Activated T-cell treated with anti-CD3 and anti-CD28 coated beads, Interleukin-2, amount 50 U/mL, for 48 hours (primary cell): ENCODE measurements at regions not wholly inside any gene's neighbourhood (a gene's known extent, or its start where the extent isn't known, plus 50 kb on each side); places are given as distances from the start of the nearest gene placed in this dataset.

Experiments
- DNase-seq, 2 experiments: peaks; one replicate each; pipeline ENCODE4 v3.0.0-alpha.2; 2020

DNA sequence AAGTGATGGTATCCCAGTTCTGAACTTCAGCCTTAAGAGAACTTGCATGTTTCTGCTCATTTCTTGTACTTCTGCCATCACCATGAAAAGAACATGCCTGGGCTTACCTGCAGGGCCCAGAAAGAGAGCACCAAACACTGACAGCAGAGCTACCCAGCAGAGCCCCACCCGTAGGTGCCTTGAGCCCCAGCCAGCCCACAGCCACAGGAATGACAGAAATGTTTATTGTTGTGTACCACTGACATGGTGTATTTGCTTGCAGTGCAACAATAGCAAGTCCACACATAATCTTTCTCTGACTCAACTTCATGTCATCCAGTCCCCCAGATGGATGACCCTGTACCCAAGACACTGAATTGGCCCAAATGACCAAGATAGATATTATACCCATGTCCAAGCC, 195.2 kb downstream of the TSHZ3 start:
- DNase-seq: no peak

DNA sequence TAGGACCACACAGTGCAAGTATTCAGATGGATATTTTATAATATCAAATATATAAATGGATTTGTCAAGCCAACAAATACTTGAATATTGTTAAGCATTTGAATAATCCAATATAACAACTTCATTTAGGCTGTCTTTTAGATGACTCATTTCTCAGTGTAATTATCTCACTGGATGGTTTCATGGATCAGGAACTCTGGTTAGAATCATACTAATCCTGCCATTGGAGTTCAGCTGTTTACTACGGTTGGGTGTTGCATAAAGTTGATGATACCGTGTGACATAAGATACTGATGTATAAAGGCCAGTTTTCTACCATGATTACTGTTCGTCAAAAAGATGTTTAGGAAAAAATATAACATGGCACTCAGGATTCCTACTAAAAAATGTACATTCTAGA, 196.3 kb downstream of the TSHZ3 start:
- DNase-seq: no peak

DNA sequence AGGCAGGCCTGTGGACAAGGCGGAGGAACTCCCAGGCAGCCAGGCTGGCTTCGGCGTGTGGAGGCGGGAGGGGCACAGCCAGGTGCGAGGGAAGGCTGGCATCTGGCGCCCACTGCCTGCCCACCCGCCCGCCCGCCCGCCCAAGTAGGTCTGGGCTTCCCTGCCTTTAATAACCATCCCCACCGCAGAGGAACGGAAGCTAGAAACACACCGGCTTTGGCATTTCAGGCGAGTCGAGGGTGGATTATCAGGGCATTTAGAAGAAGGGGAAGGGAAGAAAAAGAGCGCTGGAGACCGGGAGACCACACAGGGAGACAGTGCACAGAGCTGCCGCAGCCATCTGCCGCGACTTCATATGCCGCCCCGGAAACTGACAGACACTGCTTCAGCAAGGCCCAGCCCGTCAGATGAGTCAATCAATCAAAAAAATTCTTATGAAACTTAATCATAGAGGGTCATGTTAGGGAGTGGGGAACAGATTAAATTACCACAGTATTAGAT, 199.7 kb downstream of the TSHZ3 start:
- no peak for DNase-seq

DNA sequence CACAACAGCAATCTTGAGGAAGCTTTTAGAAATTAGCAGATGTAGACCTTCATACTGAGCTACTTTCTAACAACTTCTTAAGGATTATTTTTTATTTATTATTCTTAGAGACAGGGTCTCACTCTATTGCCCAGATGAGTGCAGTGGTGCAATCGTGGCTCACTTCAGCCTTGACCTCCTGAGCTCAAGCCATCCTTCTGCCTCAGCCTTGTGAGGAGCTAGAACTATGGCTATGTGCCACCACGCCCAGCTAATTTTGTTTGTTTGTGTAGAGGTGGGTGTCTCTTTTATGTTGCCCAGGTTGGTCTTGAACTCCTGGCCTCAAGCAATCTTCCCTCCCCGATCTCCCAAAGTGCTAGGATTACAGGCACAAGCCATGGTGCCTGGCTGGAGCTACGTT, 200.6 kb downstream of the TSHZ3 start:
- DNase-seq: no peak

DNA sequence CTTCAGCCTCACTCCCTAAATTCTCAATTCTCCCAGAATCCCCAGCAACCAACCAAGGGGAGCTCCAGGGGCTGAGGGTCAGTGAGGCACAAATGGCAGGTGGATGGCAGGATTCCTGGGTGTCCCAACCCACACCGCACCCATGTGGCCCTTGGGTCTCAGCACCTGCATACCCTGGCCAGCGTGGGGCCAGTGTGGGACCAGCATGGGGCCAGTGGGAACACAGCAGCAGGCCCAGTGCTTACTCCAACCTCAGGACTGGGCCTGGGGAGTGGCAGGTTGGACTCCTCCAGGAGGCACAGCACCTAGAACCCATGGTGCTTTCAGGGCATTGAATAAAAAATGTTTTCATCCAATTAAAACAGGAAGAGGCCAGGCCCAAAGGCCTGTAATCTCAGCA, 202.0 kb downstream of the TSHZ3 start:
- no peak for DNase-seq

DNA sequence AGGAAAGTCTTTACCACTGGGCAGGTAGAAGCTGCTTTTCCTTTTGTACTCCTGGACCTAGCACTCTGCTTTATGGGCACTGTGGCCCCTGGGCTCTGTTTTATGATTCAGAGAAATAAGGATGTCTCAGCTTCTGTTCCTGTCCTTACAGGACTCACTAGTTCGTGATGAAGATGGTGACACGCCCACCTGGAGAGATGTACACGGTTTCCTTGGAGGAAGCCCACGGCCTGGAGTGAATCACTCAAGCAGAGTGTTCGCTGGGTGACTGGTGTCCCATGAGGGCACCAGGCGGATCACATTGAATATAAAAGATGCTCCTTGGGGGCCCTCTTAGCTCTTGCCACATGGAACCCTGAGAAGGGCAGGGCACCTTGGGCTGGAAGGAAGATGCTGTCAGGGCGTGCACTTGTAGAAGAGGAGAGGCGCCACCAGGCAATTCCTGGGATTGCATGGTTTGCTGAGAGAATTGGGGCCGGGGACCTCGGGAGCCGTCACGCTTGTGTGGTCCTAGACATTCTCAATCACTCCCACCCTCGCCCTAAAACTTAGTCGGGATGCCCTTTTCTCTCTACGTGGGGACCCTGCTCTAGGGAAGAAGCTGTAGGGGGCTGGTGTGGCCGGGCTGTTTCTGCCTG, 202.6 kb downstream of the TSHZ3 start:
- no peak for DNase-seq

DNA sequence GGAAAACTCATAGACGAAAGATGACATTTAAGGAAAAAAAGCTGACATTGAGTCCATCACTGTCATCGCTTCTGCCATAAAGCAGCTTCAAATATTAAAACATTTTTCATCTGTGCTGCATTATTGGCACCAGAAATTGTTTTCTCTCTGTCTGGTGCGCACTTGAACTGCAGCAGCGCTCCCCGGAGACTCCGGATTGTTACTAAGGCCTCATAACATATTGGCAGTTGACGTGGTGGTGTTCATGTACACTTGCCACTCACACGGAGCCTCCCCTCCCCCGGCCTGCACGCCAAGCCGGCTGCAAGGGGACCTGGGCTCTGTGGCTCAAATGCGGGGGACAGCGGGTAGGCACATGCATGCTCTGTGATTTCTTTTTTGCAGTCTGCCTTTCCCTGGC, 203.2 kb downstream of the TSHZ3 start:
- no peak for DNase-seq

DNA sequence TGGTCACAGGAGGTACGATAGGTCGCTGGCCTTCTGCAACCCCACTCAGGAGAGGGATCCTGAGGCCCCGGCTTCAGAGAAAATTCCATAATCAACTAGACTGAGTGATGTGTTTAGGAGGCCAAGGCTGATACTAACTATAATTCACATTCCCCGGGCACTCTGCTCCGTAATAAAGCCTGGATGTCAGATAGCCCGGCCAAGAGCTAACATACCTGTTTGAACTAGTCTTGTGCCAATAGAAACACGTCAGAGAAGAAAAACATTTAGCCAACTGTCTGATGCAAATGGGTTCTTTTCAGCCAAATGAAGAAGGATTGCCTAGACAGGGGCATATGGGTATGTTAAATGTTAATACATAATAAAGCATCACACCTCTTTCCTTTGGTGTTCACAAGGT, 204.2 kb downstream of the TSHZ3 start:
- DNase-seq: no peak

DNA sequence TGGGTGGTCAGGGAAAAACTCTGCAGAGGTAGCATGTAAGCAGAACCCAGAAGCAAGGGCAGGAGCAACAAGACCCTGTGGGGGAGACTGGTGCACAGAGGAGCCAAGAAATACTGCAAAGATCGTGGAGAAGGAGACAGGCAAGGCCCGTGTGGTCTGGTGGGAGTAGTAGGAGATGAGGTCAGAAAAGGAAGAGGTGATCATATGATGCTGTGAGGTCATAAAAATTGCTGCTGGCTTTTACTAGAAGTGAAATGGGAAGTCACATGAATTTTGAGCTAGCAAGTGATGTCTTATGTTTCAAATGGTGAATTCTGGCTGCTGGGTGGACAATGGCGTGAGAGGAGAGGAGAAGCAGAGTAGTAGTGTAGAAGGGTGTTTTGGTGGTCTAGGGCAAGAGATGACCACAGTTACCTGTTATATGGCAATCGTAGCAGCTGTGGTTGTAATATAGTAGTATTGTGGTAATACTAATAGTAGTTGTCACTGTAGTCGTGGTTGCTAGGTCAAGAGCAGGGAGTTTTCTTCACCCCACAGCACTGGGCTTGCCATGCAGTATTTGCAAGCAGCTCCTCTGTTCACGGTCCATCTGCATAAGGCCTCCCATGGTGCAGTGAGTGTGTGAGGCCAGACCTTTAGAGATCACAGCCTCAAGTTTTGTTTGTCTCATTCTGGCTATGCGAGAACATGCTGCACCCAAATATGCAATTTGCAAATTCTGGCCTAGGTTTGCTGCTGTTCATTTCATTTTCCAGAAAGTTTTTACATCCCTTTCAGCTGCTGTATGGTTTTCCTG, 205.0 kb downstream of the TSHZ3 start:
- no peak for DNase-seq

DNA sequence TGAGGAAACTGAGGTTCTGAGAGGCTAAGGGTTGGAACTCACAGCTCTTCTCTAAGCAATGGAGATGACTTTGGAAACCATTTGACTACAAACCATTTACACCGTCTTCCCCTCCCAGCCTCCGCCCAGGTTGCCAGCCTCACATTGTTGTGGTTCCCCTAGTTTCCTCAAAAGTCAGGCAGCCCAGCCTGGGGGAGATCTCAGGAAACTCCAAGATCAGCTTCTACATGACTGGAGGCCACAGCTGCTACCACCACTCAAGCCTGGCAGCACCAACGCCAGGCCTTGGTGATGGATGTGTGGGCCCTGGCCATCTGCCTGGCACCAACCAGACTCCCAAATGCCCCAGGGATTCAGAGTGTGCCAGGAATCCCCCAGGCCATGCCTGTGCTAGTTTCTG, 207.9 kb downstream of the TSHZ3 start:
- DNase-seq: no peak

DNA sequence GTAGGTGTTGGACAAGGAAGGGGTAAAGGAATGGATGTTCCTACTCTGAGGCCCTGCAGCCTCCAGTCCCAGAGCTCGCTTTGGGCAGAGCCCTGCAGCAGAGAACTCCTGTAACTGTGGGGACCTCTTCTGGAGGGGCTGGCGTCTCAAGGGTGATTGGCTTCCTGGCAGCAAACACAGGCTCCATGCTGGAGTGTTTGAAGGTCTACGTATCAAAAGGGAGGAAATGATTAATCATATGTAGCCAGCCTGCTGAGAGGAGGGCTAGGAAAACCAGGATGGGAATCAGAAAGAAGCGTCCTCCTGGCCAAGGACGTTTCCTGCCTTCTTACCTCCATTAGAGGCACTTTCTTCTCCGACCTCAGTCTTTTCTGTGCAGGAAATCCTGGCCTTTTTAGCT, 208.5 kb downstream of the TSHZ3 start:
- no peak for DNase-seq

DNA sequence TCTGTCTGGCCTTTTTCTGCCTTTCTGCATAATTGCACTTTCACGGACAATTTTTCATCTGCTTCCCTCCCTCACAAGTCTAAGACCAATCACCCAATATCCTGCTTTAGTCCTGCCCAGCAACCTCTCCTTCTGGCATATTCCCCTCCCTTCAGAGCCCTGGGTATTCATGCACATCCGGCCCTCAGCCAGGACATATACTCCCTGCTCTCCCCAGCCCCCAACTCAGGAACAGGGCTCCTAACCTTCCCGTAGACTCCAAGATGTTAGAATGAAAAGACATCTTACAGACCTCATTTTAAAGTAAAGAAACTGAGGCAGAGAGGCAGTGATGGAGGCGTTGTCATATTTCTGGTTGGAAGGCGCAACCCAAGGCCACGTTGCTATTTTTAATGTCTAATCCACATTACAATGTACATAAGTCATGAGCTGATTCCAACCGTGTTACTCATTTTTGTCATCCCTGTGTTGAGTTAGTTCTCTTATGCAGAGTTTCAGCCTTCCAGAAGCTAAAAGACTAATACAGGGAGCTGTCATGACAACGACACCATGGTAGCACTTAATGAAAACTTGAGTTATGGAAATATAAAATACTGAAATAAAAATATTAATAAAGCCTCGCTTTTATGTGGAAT, 209.2 kb downstream of the TSHZ3 start:
- DNase-seq: no peak

DNA sequence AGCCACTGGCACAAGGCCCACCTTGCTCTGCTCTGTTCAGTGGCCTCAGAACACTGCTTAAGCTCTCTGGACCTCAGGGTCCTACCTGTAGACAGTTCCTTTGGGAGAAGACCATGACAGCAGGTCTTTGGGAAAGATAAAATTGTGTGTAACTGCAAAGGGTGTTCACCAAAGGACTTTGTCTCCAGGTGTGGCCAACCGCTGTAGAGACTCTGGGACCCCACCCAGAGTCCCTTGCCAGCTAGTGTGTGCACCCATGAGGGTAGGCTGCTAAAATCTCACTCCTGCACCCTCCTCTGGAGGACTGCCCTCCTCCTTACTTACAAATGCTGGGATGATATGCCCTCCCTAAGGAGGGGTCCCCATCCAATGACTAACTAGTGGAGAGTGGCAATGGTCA, 211.2 kb downstream of the TSHZ3 start:
- DNase-seq: no peak

DNA sequence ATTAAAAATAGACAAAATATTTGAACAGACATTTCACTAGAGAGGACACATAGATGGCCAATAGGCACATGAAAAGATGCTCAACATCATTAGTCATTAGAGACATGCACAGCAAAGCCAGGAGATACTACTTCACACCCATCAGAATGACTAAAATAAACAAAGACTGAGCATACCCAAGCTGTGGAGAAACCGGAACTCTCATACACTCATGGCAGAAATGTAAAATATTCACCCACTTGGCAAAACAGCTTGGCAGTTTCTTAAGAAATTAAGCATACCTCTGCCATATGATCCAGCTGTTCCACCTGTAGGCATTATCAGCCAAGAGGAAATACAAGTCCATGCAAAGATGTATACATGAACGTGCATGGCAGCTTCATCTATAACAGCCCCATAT, 213.4 kb downstream of the TSHZ3 start:
- no peak for DNase-seq

DNA sequence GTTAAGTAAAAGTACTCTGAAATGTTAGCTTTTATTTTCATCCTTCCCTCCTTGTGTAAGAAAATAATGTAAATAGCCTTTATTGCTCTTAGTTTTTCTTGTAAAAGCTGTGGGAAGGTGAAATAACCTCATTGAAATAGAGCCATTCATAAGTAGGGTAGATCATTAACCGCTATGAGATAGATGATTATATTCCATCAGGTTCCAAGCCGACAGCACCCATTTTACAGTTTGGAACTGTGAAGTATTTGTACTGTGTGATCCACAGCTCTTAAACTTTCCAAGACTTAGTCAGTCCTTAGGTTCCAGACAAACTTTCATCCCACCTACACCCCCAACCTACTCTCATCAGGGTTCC, 216.5 kb downstream of the TSHZ3 start:
- no peak for DNase-seq

DNA sequence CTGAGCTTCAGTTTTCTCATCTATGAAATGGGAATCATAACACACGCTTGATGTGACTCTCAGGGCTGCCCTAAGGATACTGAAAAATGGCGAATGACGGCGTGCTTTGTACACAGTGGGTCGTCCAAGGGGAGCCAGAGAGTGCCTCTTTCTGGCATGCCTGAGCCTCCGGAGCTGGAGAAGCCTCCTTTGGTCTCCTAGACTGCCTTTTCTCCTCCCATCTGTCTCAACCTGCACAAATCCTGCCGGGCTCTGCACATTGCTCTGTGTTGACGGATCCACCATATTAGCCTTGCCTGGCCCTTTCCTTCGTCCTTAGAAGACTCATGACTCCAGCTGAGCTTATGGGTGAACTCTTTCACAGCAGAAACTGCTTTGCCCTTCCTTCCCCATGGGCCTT, 220.9 kb downstream of the TSHZ3 start:
- no peak for DNase-seq

DNA sequence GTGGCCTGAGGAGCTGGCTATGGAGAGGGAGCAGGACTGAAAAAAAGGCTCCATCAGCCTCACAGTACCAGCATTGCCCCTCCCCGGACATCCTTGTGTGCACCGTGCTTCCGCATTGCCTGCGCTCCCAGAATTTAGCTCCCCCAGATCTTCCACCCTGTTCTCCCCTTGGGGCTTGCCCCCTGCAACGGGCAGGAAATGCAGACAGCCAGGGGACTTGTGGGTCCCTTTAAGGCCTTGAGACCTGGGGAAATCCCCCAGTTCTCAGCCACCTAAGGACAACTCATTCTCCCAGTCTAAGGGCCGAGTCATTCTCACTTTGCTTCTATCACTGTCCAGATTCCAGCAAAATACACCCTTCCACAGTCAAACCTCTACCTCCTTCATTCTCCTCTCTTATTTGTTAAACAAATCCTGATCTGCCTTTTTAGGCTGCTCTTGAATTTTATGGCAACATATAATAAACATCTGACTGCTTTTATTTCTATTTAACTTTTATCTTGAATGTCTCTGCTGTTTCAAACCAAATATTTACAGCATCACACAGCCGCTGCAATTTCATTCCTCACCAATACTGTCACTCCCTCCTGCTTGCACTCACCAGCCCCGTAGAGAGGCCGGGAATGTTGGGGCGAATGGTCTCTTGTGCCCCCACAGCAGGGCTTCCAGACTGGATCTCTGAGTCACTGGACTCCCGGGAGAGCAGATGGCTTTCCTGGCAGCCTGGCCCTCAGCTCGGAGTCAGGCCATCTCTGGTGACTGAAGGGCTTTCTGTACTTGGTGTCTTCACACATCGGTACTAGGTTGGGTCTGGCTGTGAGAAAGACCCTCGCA, 221.9 kb downstream of the TSHZ3 start:
- no peak for DNase-seq

DNA sequence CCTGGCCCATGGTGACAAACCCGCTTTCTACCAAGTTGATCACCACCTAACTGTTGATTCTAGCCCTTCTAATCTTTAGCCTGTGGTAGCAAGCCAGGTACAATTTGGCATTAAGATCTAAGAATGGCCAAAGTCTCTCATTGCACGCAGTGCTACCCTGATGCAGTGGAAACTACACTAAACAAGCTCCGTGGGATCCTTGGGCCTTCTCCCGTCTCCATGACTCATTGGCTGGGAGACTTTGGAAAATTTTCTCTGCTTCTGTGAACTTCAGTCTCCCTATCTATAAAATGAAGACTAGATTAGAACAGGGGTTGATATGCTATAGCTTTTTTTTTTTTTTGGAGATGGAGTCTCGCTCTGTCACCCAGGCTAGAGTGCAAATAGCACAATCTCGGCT, 223.0 kb downstream of the TSHZ3 start:
- no peak for DNase-seq

DNA sequence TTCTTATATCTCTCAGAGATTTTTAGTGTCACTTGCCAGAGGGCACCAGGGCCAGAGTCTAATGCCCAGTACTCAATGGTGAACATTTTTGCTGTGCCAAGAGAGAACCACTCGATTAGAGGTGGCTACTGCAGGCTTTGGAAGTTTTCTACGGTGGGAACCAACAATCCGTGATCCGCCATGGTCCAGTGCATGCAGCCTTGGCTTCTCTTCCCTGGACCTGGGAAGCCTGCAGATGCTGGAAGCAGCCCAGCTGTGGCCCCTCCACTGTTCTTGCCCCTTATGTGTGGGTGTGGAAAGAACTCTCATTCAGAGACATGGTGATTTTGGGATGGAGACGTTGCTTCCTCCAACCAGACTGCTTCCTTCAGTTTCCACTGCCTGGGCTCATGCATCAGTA, 224.2 kb downstream of the TSHZ3 start:
- DNase-seq: no peak

DNA sequence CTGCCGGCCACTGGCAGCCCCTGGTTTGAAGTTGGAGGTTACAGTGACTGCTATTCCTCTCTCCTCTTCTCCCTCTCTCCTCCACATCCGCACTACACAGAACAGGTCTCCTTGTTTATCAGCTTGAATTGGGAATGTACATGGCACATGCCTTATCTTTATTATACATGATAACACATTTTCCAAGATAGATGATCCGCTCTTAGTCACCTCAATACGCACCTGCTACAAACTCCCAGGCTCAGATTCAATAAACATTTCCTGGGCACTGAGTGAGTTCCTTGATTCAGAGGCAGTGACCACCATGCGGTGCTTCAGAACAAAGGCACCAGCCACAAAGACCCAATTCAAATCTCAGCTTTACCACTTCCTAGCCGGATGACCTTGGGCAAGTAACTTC, 227.7 kb downstream of the TSHZ3 start:
- no peak for DNase-seq

DNA sequence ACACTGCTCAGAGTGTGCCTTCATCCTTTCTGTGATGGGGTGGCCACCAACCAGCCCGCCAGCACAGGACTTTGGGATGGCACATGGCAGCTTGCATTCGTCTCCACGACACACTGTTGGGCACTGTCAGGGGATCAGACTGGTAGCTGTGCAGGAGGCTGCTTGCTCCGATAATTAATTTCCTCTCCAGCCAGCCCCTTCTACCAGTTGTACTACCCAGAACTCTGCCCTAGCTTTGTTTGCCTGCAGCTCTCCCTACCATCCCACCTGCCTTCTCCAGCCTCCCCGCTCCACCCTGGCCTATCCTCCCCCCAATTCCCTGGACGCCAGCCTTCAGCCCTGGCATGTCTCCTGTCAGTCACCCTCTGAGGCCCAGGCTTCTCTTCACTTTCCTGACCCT, 228.3 kb downstream of the TSHZ3 start:
- DNase-seq: no peak

DNA sequence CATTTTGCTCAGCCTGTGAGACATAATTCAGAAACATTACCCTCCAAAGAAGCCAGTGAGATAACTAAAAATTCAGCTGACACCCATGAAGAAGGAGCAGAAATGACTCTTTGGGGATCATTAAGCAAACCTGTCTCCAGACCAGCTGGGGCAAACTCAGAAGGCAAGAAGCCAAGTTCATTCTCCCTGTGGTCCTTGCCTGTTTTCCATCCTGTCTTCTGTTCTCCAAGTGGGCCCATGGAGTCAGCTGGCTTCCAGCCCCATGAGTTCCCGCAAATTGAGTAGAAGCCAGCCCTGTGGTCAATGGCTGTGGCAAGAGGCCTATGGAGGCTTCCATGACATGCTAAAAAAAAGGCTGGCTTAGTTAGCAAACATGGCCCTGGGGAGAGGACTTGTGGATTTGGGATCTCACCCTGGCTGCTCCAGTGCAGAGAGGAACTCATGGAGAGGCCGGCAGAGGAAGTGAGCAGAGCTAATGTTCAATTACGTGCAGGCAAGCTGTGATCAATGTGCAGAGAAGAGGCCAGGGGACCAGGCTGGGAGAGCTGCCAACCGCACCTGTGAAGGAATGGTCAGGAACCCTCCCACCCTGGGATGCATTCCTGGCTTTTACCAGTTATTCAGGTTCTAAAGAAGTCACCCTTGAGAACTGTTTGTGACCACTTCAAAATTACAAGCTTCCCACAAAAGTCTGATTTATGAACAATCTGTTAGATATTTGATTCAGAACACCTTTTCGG, 229.1 kb downstream of the TSHZ3 start:
- DNase-seq: no peak

DNA sequence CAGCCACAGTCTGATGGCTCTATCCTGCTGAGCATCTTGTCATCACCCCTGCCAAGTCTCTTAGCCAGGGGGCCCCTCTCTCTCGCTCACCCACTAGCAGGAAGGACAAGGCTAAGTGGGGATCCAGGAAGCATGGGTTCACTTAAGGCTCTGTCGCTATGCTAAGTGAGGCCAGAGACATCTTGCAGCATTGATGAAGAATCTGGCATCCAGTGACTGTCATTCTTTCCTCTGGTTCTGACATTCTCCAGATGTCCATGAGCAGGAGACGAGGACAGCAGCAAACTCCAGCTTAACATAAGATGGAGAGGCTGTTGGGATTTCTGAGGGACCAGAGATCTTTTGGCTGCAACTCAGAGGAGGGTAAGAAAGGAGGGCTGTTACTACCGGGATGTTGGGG, 230.2 kb downstream of the TSHZ3 start:
- no peak for DNase-seq
